HTR-8/SVneo (cell line): ENCODE measurements at regions not wholly inside any gene's neighbourhood (a gene's known extent, or its start where the extent isn't known, plus 50 kb on each side); places are given as distances from the start of the nearest gene placed in this dataset.
A peak's percentile ranks its signal among the peaks of the same experiment; 100 is the strongest.
"Not testable (repeated sequence)": the region's sequence is repeated elsewhere in the genome, so short reads cannot be mapped to it uniquely, and the experiment has no call there.

ENCODE experiments used
- DNase-seq: peaks from one replicate; pipeline ENCODE4 v3.0.0; 2011; ENCODE audit warnings: low spot score, mixed read lengths; ENCODE audit not compliant: insufficient read length
- FAIRE-seq: peaks from 2 replicates; lab custom pipeline; 2011; peaks lifted over from hg19 to GRCh38; lab: Jason Lieb, UNC

DNA sequence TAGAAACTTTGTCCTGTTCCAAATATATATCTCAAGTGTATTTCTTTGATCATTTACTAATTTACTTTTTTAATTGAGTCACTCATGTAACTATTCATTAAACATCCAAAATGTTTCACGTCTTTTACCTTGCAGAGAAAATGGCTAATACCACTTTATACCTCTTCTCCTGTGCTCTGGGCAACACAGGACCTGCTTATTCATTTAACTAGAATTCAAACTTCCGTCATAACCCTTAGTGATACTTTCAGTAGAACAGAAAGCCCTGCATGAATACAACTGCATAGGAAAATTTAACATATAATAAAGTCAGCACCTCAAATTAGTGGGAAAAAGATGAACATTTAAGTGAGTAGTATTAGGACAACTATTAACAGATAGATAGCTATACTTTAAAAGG is 205.2 kb downstream of the MREG start:
- no peak for DNase-seq
- no peak for FAIRE-seq

DNA sequence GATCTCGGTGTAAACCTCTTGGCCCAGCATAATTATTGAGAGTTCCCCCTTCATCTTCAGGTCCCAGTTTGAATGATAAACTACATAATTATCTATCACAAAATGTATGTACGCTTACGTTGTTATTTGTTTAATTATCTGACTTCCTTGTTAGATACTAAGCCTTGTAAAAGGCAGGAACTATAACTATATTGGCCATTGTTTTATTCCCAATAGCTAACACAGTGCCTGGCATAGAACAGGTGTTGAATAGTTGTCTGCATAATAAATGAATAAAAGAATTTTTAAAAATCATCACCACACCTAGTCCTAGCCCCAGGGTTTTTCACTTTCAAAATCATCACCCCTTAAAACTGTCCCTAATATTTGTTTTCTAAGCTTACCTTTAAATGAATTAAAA is 207.9 kb downstream of the MREG start:
- no peak for FAIRE-seq

DNA sequence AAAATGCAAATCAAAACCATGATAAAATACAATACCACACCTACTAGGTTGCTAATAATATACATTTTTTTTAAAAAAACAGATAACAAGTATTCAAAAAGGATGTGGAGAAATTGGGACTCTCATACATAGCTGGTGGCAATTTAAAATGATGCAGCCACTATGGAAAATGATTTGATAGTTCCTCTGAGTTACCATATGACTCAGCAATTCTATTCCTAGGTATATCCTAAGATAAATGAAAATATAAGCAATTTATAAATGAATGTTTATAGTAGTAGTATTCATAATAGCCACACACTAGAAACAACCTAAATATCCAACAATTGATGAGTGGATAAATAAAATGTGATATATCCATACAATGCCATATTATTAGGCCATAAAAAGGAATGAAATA is 210.2 kb downstream of the MREG start:
- FAIRE-seq (no peak), DNase-seq (no peak)

More for the DNA sequence above, 207.9 kb downstream of the MREG start:
- no peak for DNase-seq

DNA sequence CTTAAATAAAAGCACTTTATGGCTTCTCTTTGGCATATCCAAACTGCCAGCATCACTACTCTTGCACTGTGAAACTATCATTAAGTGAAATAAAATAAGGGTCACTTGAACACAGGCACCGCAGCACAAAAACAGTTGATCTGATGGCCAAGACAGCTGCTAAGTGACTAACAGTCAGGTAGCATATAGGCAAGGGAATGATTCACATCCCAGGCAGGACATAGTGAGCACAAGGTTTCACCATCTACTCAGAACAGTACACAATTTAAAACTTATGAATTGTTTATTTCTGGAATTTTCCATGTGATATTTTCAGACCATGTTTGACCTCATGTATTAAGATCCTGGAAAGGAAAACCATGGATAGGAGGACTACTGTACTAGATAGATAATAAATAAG is 214.2 kb downstream of the MREG start:
- no peak for FAIRE-seq
- DNase-seq = no peak

DNA sequence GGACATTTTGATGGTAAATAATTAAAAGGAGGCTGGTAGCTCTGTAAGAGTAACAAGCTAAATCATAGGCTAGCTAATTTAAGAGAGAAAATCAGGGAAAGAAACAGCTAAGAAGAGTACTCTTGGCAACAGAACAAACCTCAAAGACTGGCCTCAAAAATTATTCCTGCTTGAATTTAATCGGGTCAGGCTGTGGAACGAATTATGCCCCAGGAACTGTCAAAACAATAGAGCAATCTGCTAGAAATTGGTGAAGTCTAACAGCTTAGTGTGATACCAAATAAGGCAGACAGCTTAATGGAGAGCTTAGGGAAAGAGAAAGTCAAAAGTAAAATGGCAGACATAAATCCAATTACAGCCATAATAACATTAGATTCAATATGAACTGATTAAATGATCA is 215.7 kb downstream of the MREG start:
- FAIRE-seq (no peak), DNase-seq (no peak)

DNA sequence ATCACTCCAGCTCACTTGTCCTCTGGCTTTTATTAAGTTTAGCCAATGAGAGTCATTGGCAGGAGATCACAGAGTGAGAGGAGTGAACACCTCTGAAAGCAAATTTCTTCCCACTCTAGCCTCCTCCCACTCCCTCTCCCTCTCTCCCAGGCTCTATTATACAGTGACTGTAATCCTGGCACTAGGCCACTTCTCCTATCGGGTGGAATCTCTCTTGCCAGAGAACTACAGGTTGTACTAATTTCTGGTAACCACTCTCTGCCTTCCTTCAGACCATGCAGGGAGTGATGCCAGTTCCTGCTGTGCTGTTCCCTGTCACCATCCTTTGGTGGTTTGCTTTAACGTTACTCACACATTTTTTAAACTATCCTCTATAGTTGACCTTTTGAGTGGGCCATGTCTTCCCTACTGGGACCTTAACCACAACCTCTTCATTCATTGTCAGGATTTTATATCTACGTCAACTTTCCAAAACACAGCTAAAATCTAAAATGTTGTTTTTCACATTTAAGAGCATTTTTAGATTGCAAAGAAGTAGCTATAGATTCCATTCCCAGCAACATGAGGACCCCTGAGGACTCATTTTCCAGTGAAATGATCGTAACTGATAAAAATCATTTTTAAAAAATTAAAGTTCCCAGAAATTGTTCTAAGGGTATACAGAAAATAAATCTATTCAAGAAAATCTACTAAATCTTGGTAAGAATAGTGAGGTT is 217.1 kb downstream of the MREG start:
- DNase-seq (no peak), FAIRE-seq (no peak)

DNA sequence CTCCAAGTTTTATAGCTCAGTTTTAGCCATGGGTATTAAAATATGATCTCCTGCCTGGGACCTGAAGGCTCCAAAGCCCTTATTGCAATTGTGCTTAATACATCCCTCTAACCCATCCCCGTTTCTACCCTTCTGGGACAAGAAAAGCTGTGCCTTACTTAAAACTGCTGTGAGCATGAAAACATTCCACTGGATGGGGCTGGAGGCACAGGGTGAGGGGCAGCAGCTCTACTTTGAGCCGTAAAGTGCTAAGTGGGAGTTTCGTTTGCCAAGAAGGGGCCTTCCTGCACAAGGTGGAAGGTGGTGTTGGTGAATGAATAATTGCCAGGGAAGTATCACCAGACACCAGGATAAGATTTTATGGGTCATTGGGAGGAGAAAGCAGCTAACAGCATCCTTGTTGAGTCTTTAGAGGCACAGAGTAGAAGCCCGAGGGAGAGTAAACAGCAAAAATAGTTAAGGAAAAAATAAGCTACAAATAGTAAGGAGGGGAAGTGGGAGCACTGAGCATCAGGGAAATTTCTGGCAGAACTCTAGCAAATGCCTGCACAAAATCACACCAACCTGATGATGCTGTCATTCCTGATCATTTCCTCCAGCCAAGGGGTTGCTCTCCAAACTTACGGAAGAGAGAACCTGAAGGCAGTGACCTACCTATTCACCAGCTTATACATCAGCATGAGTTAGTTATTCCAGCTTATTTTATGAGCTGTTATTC is 218.4 kb downstream of the MREG start:
- DNase-seq = no peak
- no peak for FAIRE-seq

DNA sequence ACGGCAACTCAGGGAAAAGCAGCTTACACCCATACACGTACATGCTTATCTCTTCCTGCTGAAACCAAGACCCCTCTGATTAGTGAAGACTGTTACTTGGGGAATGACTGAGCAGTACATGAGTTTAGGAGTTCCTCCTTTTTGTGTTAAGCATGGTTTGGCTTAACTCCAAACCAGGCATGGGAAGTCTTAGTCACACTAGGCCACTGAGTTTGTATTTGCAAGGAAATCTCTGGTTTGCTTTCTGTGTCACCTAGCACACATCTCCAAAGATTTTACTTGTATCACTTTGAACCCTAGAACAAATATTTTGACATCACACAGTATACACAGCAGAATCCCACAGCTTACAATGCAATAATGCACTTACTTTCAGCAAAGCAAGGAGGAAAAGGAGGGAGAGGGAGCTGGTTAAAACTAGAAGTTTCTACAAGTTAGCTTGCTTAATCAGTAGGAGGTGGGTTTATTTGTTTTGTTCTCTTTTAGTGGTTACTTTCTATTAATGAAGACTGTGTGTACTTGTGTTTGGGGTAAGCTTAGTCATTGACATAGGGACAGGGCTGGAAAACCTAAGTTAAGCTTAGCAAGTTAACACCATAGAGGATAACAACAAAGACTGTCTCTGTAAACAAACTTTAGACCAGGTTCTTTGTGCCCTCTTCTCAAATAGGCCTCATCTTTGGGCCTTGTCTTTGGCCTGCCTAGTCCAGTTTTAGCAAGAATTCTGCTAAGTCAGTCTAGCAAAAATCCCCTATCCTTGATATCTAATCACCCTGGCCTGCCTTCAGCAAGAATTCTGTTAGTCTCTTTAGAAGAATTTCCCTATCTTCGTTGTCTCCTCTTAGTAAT is 219.4 kb downstream of the MREG start:
- FAIRE-seq = no peak
- DNase-seq = peak; percentile 37

DNA sequence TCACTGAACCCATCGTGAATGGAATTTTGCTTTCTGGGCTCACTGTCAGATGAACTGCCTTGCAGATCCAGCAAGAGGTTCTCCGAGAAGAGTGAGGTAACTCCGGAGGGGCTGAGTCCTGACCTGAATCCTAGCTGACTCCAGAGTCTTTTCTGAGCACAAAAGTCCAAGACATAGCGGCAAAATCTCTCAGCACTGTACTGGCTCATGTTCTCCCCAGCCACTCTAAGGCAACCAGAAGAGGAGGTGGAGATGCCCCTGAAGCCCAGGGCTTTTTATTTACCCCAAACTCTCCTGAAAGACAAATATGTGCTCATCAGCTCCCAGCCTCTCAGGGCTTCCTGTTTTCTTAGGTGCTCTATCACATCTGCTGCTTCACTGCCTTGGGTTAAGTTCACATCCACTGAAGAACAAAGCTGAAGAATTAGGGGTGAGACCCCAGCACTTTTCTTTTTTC is 221.8 kb downstream of the MREG start:
- FAIRE-seq = no peak
- no peak for DNase-seq

DNA sequence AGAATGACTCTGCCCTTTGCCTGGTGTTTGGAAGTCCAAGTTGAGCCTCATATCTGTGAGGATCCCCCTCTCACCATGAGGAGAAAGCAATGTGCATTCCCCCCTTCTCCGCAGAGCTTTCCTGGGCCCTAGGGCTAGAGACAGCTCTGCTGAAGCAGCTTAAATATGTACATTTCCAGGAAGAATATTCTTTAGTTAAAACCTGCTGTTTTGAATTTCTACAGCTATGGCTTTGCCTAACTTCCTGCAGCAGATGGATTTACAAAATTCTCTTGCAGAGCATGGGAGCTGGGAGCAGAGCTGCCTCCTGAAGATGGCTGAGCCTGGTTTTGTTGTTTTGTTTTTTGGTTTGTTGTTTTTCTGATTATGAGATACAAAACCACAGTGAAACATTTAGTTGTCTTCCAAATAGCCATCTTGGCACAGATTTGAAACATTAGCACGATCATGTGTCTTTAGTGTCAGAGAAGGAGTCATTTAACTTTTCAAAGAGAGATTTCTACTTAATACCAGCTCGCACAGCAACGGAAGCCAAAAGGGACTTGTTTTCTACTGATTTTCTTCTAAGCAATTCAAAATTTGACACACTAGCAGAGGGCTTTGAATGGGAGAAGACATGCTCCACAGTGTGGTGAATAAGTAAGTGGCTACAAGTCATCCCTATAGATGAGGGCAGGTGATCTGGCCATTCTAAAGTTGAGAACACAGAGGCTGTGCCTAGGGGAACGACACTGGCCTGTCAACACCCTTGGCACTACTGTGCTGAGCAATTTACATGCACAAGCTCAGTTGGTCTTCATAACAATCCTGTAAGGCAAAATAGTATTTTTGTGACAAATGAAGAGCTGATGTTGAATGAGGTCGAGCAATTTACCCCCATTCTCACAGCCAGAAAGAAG is 222.6 kb downstream of the MREG start:
- no peak for FAIRE-seq
- no peak for DNase-seq

DNA sequence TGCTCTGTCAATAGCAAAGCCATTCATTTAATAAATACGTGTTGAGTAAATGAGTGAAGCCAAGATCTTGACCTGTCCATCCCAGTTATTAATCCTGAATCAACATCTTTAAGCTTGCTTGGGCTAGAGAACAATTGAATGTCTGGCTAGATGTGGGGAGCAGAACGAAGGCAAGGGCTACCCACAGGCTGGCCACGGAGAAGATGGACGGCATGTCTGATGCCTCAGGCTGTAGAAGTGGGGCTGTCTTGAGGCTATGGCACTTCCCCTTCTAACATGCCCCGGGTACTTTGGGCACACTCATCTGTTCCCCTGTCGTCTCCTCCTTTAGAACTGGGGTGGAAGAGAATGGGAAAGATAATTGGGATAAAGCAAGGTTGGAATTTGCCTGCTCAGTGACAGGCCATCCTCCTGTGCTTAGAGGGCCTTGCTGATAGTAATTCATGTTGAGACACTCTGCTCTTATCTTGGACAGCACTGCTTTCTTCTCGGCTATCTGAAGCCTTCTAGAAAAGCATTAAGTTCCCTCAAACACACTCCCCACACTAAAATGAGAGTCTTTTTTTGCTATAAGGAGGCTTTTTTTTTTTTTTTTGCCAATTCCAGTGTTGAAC is 225.7 kb downstream of the MREG start:
- FAIRE-seq = no peak
- no peak for DNase-seq

DNA sequence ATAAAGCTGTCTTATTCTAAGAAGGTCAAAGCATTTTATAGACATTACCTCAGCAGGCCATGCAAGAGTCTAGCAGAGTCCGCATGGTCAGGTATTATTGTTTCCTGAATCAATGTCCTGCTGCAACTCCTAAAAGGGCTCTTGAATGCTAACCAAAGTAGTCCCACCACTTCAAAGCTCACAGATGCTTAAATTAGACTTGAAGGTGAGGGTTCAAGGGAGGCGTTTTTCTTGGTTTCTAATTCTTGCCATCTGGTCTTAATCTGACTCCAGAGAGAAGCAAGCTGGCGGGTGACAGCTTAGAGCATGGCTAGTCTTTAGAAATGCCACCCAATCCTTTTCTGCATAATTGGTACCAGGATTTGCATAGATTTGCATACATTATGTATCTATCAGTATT is 226.3 kb downstream of the MREG start:
- FAIRE-seq (no peak), DNase-seq (no peak)

DNA sequence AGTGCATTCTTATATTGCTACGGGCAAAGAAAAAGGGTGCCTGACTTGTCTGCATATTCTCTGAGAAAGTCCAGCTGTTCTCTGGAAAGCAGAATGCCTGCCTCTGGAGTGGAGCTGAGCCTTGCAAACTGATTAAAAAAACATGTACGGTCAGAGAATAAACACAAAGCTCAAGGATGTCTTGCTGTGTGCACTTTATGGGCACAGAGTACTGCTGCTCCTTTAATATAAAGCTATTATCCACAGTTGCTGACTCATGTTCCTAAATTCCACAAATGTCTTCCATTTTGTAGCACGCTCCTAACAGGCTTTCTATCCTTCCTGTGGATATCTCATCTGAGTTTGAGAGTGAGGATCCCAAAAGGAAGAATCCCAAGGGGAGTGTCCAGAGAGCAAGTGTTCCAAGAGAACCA is 229.0 kb downstream of the MREG start:
- FAIRE-seq = no peak
- no peak for DNase-seq

DNA sequence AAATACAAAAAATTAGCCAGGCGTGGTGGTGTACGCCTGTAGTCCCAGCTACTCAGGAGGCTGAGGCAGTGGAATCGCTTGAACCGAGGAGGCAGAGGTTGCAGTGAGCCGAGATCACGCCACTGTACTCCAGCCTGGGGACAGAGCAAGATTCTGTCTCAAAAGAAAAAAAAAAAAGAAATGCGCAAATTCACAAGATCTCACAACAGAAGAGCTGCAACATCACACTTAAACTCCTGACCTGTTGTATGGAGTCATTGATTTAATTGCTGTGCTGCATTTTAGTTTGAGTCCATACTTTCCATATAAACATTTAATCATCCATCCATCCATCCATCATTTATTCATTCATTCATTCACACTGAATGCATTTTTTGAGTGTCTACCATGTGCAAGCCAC is 229.7 kb downstream of the MREG start:
- FAIRE-seq, DNase-seq: not testable (repeated sequence)

DNA sequence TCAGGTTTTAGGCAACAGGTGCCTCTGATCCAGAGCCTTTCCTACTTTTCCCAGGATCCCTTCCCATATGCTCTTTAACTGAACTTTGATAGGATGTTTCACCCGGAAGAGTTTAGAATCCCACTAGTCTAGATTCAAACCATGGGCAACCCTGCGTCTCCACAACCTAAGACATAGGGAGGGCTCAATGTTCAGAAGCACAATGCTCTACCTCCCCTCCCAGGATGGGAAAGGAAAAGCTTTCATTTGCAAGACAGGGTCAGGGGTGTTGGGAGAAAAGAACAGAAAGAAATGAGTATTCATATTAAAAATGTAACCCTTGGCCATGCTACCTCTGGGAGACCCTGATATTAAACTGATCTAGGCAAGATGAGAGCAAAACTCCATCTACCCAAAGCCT is 230.4 kb downstream of the MREG start:
- no peak for FAIRE-seq
- DNase-seq = no peak

DNA sequence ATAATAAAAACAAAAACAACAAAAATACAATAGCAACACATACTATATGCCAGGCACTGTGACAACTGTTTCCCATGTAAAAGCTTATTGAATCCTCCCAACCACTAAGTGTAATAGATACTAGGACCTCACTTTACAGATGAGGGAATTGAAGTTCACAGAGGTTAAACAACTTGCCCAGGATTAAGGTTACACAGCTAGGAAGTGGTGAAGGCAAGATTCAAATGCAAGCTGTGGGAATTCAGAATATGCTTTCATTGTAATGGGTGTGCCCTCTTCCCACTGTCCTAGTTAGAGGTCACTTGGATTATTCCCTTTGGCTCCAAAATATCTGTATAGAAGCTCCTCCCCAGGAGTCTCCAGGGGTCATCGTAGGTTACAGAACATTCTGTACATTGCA is 231.1 kb downstream of the MREG start:
- DNase-seq (no peak), FAIRE-seq (no peak)

DNA sequence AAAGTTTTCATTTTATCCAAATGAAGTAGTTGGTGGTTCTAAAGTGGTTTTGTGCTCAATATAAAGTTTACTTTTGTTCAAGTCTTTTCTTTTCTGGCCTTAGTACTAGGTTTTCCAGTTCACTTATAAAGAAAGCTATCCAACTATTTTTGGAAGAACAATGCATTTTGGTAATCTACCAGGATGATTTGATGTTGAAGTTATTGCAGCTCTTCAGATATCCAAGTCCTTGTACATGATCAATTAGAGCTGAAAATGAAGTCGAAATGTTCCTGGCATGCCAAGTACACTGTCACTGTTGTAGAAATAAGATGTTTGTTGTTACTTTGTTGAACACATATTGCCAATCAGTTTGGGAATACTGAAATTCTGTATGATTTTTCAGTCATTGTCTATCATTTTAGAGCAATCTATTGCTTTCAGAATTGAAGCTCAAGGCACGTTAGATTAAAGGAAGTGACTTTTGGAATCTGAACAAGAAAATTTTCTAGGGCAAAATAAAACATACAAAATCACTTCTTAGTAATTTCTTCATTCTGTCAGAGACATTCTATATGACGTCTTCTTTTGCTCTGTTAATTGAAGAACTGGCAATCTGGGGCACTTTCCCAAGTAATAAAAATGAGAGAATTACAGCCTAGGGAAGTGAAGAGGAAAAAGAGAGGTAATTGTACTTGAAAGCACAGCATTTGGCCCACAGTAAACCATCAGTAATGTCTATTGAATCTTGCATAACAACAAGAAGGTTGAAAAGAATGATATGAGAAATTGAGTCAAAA is 232.3 kb downstream of the MREG start:
- DNase-seq = no peak
- no peak for FAIRE-seq

DNA sequence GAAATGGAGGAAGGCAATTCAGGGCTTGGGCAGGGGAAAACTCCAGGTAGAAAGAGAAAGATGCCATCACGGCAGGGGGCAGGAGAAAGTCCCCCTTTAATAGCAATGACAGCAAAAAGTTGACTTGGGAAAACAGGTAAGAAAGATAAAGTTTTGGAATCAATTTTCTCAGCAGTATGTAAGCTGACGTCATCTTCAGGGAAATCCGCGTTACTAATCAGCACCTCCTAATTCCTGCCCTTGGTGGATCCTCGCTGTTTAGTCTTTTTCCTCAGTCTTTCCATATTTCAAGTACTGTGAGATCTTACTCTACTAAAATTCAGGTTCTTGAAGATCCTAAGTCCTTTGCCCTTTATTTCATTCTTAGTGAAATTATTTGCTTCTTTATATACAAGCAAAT is 233.0 kb downstream of the MREG start:
- no peak for FAIRE-seq
- DNase-seq = no peak

DNA sequence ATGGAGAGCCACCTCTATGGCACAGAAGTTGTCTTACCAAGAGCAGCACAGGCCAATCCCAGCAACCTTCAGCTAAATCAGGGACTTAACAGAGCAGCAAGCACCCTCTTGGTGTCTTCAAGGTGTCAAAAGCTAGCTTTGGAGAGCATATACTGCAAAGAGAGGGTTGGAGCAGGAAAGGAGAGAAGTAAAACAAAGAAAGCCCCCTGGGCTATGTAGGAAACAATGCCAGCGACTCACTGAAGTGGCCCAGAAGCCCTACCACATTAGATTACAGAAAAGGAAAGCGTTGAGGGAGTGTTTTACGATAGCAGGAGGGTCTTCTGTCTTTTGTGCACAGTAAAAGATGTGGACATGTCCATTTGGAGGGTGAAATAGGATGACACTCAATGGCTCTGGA is 233.4 kb downstream of the MREG start:
- DNase-seq = no peak

More for the DNA sequence above, 233.4 kb downstream of the MREG start:
- FAIRE-seq = no peak
